Tibial nerve (tissue), 4 donors: ENCODE measurements at regions not wholly inside any gene's neighbourhood (a gene's known extent, or its start where the extent isn't known, plus 50 kb on each side); places are given as distances from the start of the nearest gene placed in this dataset.

Experiments
- DNase-seq, 2 donors: peaks; one replicate each; pipeline ENCODE4 v3.0.0-alpha.2; 2019; ENCODE audit warnings: low spot score in 2 of 2
- H3K27ac ChIP-seq, 4 donors: fragments of 200-600 bp; sonication (generic) in 3 of 4; one replicate each; pipeline ENCODE4 v1.5.1; 2017 to 2019; ENCODE audit warnings: mild to moderate bottlenecking in 1 of 4
- H3K27me3 ChIP-seq, 2 donors: fragments of 200-600 bp; sonication (generic) in 1 of 2; one replicate each; pipeline versions ENCODE4 v1.5.1 to v1.6.0; 2017 to 2019
- H3K36me3 ChIP-seq, 3 donors: fragments of 200-600 bp; sonication (generic); one replicate each; pipeline ENCODE4 v1.5.1; 2018 to 2019
- H3K4me1 ChIP-seq, 4 donors: fragments of 200-600 bp; sonication (generic) in 3 of 4; one replicate each; pipeline ENCODE4 v1.5.1; 2017 to 2019
- H3K4me3 ChIP-seq, 4 donors: fragments of 200-600 bp; sonication (generic) in 3 of 4; one replicate each; pipeline ENCODE4 v1.5.1; 2017 to 2019; ENCODE audit warnings: mild to moderate bottlenecking in 1 of 4, moderate library complexity in 1 of 4
- H3K9me3 ChIP-seq, 4 donors: fragments of 200-600 bp; sonication (generic) in 3 of 4; one replicate each; pipeline ENCODE4 v1.5.1; 2017 to 2019
- EP300 ChIP-seq, 2 donors: sonication (generic); formaldehyde crosslinking; IDR thresholded peaks; one replicate each; pipeline ENCODE4 v1.6.1; 2017; ENCODE audit warnings: antibody characterized with exemption in 2 of 2, mild to moderate bottlenecking in 1 of 2
- POLR2A ChIP-seq, 2 donors: fragments of 450-650 bp; IDR thresholded peaks; one replicate each; pipeline ENCODE4 v1.6.1; 2017; ENCODE audit warnings: antibody characterized with exemption in 2 of 2, mild to moderate bottlenecking in 2 of 2, moderate library complexity in 2 of 2
- WGBS, 2 donors: methylation state at CpG; one replicate each; pipeline ENCODE4 v1.1.5; 2018; 5-methylcytosine and 5-hydroxymethylcytosine counted together
- TF ChIP-seq, protein P1 (sequence below), 5 experiments: fragments of 200-600 bp in 3 of 5; fragments of 450-650 bp in 2 of 5; sonication (generic) in 3 of 5; IDR thresholded peaks; one replicate each; pipeline ENCODE4 v1.5.1; 2016 to 2019; ENCODE audit warnings: antibody characterized with exemption in 5 of 5, mild to moderate bottlenecking in 3 of 5, moderate library complexity in 2 of 5

GRCh38 chr11:91904792-91905785, 319.5 kb upstream of the FAT3 start:
- Histone ChIP-seq H3K4me1 (no peaks in the 10 kb centered on the region), H3K36me3 (no peaks in the 10 kb centered on the region), H3K27ac (no peak overlapping the region), H3K4me3 (no peak overlapping the region), H3K27me3 (no peaks in the 10 kb centered on the region), H3K9me3 (no peaks in the 10 kb centered on the region)
- no peak for TF ChIP-seq EP300 (IDR thresholded peaks at IDR 0.05)
- TF ChIP-seq, protein P1, sequence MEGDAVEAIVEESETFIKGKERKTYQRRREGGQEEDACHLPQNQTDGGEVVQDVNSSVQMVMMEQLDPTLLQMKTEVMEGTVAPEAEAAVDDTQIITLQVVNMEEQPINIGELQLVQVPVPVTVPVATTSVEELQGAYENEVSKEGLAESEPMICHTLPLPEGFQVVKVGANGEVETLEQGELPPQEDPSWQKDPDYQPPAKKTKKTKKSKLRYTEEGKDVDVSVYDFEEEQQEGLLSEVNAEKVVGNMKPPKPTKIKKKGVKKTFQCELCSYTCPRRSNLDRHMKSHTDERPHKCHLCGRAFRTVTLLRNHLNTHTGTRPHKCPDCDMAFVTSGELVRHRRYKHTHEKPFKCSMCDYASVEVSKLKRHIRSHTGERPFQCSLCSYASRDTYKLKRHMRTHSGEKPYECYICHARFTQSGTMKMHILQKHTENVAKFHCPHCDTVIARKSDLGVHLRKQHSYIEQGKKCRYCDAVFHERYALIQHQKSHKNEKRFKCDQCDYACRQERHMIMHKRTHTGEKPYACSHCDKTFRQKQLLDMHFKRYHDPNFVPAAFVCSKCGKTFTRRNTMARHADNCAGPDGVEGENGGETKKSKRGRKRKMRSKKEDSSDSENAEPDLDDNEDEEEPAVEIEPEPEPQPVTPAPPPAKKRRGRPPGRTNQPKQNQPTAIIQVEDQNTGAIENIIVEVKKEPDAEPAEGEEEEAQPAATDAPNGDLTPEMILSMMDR (IDR thresholded peaks at IDR 0.05): no peak
- TF ChIP-seq POLR2A (IDR thresholded peaks at IDR 0.05): no peak
- 68 to 72% methylated on average over 7 of the region's 7 CpGs for WGBS, 2 donors
- no peak for DNase-seq

DNA sequence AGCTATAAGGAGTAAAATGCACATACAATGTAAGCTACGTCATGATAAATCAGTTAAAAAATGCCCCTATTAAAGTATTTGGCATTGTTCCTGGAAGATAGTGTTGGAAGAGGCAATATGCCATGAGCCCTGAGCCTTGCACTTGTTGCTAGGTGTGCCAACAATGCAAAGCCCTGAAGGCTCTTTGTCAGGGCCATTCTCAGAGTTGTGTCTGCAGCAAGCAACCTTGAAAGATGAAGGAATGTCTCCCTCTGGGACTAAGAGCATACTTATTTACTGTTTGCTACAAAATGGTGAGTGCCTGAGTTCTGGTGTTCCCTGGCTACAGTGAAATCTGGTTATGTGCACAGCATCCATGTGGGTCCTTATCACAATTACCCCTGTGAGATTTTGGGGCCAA, 322.3 kb upstream of the FAT3 start:
- H3K36me3 ChIP-seq: no peaks in the 10 kb centered on the region
- TF ChIP-seq POLR2A (IDR thresholded peaks at IDR 0.05) (no peak), EP300 (IDR thresholded peaks at IDR 0.05) (no peak)
- TF ChIP-seq, protein P1 (IDR thresholded peaks at IDR 0.05): no peak
- no peaks in the 10 kb centered on the region for H3K9me3 ChIP-seq
- no peak overlapping the region for H3K27ac ChIP-seq
- no peak for DNase-seq
- H3K4me3 ChIP-seq: no peak overlapping the region
- no peaks in the 10 kb centered on the region for H3K4me1 ChIP-seq
- 76 to 79% methylated on average over 1 of the region's 1 CpG for WGBS, 2 donors
- no peaks in the 10 kb centered on the region for H3K27me3 ChIP-seq

DNA sequence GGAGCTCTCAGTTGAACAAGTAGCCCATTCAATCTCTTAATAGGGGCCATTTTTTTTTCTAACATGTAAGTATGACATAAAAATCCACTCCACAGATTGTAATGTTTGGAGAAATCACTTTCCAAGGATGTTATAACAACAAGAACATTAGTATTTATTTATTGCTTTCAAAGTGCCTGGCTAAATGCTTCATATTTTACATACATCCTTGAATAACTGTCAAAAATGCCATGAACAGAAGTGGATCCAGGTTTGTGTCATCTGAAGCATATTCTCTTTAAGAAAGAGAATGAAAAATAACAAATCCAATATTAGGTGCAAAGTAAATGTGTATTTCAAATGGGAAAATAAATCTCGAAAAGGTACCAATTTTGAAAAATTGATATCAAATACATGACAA, 344.0 kb upstream of the FAT3 start:
- H3K4me1 ChIP-seq: no peaks in the 10 kb centered on the region
- no peaks in the 10 kb centered on the region for H3K9me3 ChIP-seq
- no peaks in the 10 kb centered on the region for H3K27me3 ChIP-seq
- H3K36me3 ChIP-seq: no peaks in the 10 kb centered on the region
- H3K4me3 ChIP-seq: no peak overlapping the region
- no peak for DNase-seq
- TF ChIP-seq EP300 (IDR thresholded peaks at IDR 0.05) (no peak), POLR2A (IDR thresholded peaks at IDR 0.05) (no peak)
- TF ChIP-seq, protein P1 (IDR thresholded peaks at IDR 0.05): no peak
- WGBS, 2 donors: 49 to 90% methylated on average over 1 of the region's 1 CpG
- no peak overlapping the region for H3K27ac ChIP-seq

GRCh38 chr11:91876746-91877145, 347.9 kb upstream of the FAT3 start:
- Histone ChIP-seq H3K27ac (no peak overlapping the region), H3K36me3 (no peaks in the 10 kb centered on the region), H3K4me3 (no peak overlapping the region), H3K27me3 (no peaks in the 10 kb centered on the region), H3K4me1 (no peaks in the 10 kb centered on the region), H3K9me3 (no peaks in the 10 kb centered on the region)
- TF ChIP-seq, protein P1 (IDR thresholded peaks at IDR 0.05): no peak
- no peak for TF ChIP-seq EP300 (IDR thresholded peaks at IDR 0.05)
- TF ChIP-seq POLR2A (IDR thresholded peaks at IDR 0.05): no peak
- WGBS, 2 donors: 82 to 91% methylated on average over 2 of the region's 2 CpGs
- DNase-seq: no peak

DNA sequence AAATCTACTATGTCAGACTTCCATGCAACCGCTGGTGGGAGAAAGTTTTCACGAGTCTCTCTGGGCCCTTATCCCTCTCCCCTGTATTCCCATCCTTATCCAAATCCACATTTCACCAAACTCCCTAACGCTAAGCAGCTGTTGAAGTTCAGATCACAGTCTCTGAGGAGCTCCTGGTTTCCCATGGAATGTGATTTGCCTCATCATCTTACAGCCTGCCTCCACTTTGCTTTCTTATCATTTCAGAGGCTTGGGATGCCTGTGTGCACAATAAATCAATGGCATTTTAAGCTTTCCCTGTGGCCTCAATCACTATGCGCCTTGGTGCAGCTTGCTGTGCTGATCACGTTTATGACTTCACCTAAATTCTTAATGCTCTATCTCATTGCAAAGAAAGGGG, 352.4 kb upstream of the FAT3 start:
- Histone ChIP-seq H3K27ac (no peak overlapping the region), H3K9me3 (no peaks in the 10 kb centered on the region), H3K27me3 (no peaks in the 10 kb centered on the region), H3K4me1 (peaks cover 0 to 10% (median 0%) of the 10 kb centered on the region in 4 donors), H3K36me3 (no peaks in the 10 kb centered on the region), H3K4me3 (no peak overlapping the region)
- no peak for DNase-seq
- TF ChIP-seq POLR2A (IDR thresholded peaks at IDR 0.05) (no peak), EP300 (IDR thresholded peaks at IDR 0.05) (no peak)
- TF ChIP-seq, protein P1 (IDR thresholded peaks at IDR 0.05): no peak
- WGBS, 2 donors: 72% methylated on average over 5 of the region's 5 CpGs
